IMR-90 (cell line): ENCODE measurements at regions not wholly inside any gene's neighbourhood (a gene's known extent, or its start where the extent isn't known, plus 50 kb on each side); places are given as distances from the start of the nearest gene placed in this dataset.

Experiments
- ATAC-seq: fragments of 200-7000 bp; cut with Tn5 transposase; 2 replicates; pipeline ENCODE4 v1.9.1; 2020; ENCODE audit warnings: low read depth, mild to moderate bottlenecking, moderate library complexity
- BruUV-seq: library from RNA; stranded (reverse); fragments of 400-500 nt; replicated peaks from 2 replicates; lab custom pipeline; 2021; lab: Mats Ljungman, UMichigan
- CTCF ChIA-PET: fragments of 300-600 bp; formaldehyde crosslinking; extraction: SDS; loops from one replicate; lab custom pipeline; 2021; ENCODE audit warnings: antibody characterized with exemption; lab: Yijun Ruan, JAX
- POLR2A ChIA-PET: fragments of 300-600 bp; sonication (Branson Sonifier 250); formaldehyde crosslinking; loops from one replicate; lab custom pipeline; 2022; ENCODE audit warnings: antibody characterized with exemption; ENCODE audit not compliant: unreplicated experiment; lab: Charles Lee
- DNase-seq: peaks from one replicate; pipeline ENCODE4 v3.0.0; 2013
- H2AFZ ChIP-seq: replicated peaks from 2 replicates; pipeline ENCODE3; 2013; ENCODE audit warnings: low read length, mild to moderate bottlenecking; ENCODE audit not compliant: poor library complexity
- H2AK5ac ChIP-seq: 2 replicates; pipeline ENCODE4 v1.6.1; 2013; ENCODE audit warnings: low read depth, low read length, inconsistent platforms
- H2AK9ac ChIP-seq: replicated peaks from 2 replicates; pipeline ENCODE3; 2013; ENCODE audit warnings: mild to moderate bottlenecking, low read depth, low read length, moderate library complexity; ENCODE audit not compliant: poor library complexity
- H2BK120ac ChIP-seq: 2 replicates; pipeline ENCODE4 v1.6.1; 2013; ENCODE audit warnings: low read depth, low read length, inconsistent platforms
- H2BK15ac ChIP-seq: 3 replicates; pipeline ENCODE4 v1.6.1; 2013; ENCODE audit warnings: low read depth, low read length, inconsistent platforms
- H2BK20ac ChIP-seq: 2 replicates; pipeline ENCODE4 v1.6.1; 2013; ENCODE audit warnings: low read depth, mild to moderate bottlenecking, inconsistent platforms, low read length, moderate library complexity
- H2BK5ac ChIP-seq: 2 replicates; pipeline ENCODE4 v1.6.1; 2013; ENCODE audit warnings: mild to moderate bottlenecking, low read depth, low read length, inconsistent platforms; ENCODE audit not compliant: poor library complexity, severe bottlenecking
- H3K14ac ChIP-seq: replicated peaks from 2 replicates; pipeline ENCODE4 v1.6.1; 2013; ENCODE audit warnings: low read depth, low read length, inconsistent platforms
- H3K18ac ChIP-seq: 2 replicates; pipeline ENCODE4 v1.6.1; 2013; ENCODE audit warnings: low read depth, low read length, control low read depth
- H3K23ac ChIP-seq: 2 replicates; pipeline ENCODE4 v1.6.1; 2013; ENCODE audit warnings: low read depth, low read length, inconsistent platforms
- H3K27ac ChIP-seq: 2 replicates; pipeline ENCODE4 v1.5.1; 2013; ENCODE audit warnings: mild to moderate bottlenecking, control low read depth, low read length; ENCODE audit not compliant: insufficient read depth
- H3K27me3 ChIP-seq: 2 replicates; pipeline ENCODE4 v1.6.1; 2013; ENCODE audit warnings: low read length; ENCODE audit not compliant: control insufficient read depth, insufficient read depth
- H3K36me3 ChIP-seq: 2 replicates; pipeline ENCODE4 v1.6.1; 2013; ENCODE audit warnings: low read length, mixed read lengths; ENCODE audit not compliant: control insufficient read depth, insufficient read depth
- H3K4ac ChIP-seq: 2 replicates; pipeline ENCODE4 v1.6.1; 2013; ENCODE audit warnings: low read depth, low read length, inconsistent platforms
- H3K4me1 ChIP-seq: 2 replicates; pipeline ENCODE4 v1.6.1; 2013; ENCODE audit warnings: low read length, mixed read lengths; ENCODE audit not compliant: control insufficient read depth, insufficient read depth
- H3K4me2 ChIP-seq: 2 replicates; pipeline ENCODE4 v1.6.1; 2013; ENCODE audit warnings: low read depth, mild to moderate bottlenecking, control low read depth, low read length, moderate library complexity
- H3K4me3 ChIP-seq: 2 replicates; pipeline ENCODE4 v1.5.1; 2013; ENCODE audit warnings: low read depth, mild to moderate bottlenecking, control low read depth, low read length, moderate library complexity; ENCODE audit not compliant: insufficient read depth
- H3K56ac ChIP-seq: 2 replicates; pipeline ENCODE4 v1.6.1; 2013; ENCODE audit warnings: low read length, inconsistent platforms; ENCODE audit not compliant: insufficient read depth; ENCODE audit errors: extremely low read depth
- H3K79me1 ChIP-seq, 2 experiments: 2 replicates each; pipeline ENCODE4 v1.6.1; 2013; ENCODE audit warnings: low read length in 2 of 2, inconsistent platforms in 1 of 2, low read depth in 1 of 2
- H3K9ac ChIP-seq: 2 replicates; pipeline ENCODE4 v1.6.1; 2013; ENCODE audit warnings: low read depth, low read length, control low read depth
- H3K9me1 ChIP-seq: 2 replicates; pipeline ENCODE4 v1.6.1; 2013; ENCODE audit warnings: low read length, inconsistent platforms; ENCODE audit not compliant: insufficient read depth
- H3K9me3 ChIP-seq: 2 replicates; pipeline ENCODE4 v1.6.1; 2013; ENCODE audit warnings: low read length; ENCODE audit not compliant: control insufficient read depth, insufficient read depth
- H4K20me1 ChIP-seq: 2 replicates; pipeline ENCODE4 v1.6.1; 2013; ENCODE audit warnings: low read length, inconsistent platforms; ENCODE audit not compliant: insufficient read depth
- H4K5ac ChIP-seq: 2 replicates; pipeline ENCODE4 v1.6.1; 2013; ENCODE audit warnings: mild to moderate bottlenecking, low read depth, low read length, control low read depth
- H4K8ac ChIP-seq, 2 experiments: 2 replicates each; pipeline ENCODE4 v1.6.1; 2013; ENCODE audit warnings: low read depth in 2 of 2, low read length in 2 of 2, control low read depth in 1 of 2, inconsistent platforms in 1 of 2
- H4K91ac ChIP-seq: 2 replicates; pipeline ENCODE4 v1.6.1; 2013; ENCODE audit warnings: low read depth, low read length, inconsistent platforms; ENCODE audit not compliant: insufficient read depth
- ELK1 ChIP-seq: fragments of 150-350 bp; IDR thresholded peaks from 2 replicates; pipeline ENCODE4 v1.6.1; 2016; ENCODE audit warnings: low read depth, mild to moderate bottlenecking, low read length, moderate library complexity, borderline replicate concordance
- MAFK ChIP-seq: IDR thresholded peaks from 2 replicates; pipeline ENCODE4 v1.6.1; 2012; ENCODE audit warnings: low read depth, low read length, improper control_type of control experiment
- MAZ ChIP-seq: IDR thresholded peaks from 2 replicates; pipeline ENCODE4 v1.6.1; 2012; ENCODE audit warnings: low read depth, mild to moderate bottlenecking, low read length, improper control_type of control experiment, moderate library complexity, borderline replicate concordance
- NFE2L2 ChIP-seq: fragments of 150-350 bp; IDR thresholded peaks from 2 replicates; pipeline ENCODE4 v1.6.1; 2016; ENCODE audit warnings: low read depth, mild to moderate bottlenecking, low read length
- POLR2A ChIP-seq: IDR thresholded peaks from 2 replicates; pipeline ENCODE4 v1.6.1; 2012; ENCODE audit warnings: mild to moderate bottlenecking, low read depth, low read length
- USF2 ChIP-seq: fragments of 150-350 bp; IDR thresholded peaks from 2 replicates; pipeline ENCODE4 v1.6.1; 2017; ENCODE audit warnings: mild to moderate bottlenecking, antibody characterized with exemption, low read length, low read depth
- WGBS, 2 experiments: methylation state at CpG; one replicate each; pipeline versions ENCODE4 v1.1.5 to v1.1.7; 2013; ENCODE audit warnings: missing lambda C conversion rate in 2 of 2; ENCODE audit not compliant: insufficient read length in 1 of 2; ENCODE audit errors: extremely low coverage in 2 of 2; 5-methylcytosine and 5-hydroxymethylcytosine counted together
- dilution Hi-C: fragments of 300-500 bp; cut with HindIII; formaldehyde crosslinking; loops from one replicate; pipeline ENCODE4 v1.14.3; 2018; ENCODE audit warnings: low sequenced_read_pairs; ENCODE audit not compliant: unreplicated experiment
- in situ Hi-C: fragments of 300-500 bp; cut with MboI; formaldehyde crosslinking; loops from 3 replicates; pipeline ENCODE4 v1.14.3; 2019; ENCODE audit warnings: low sequenced_read_pairs, inconsistent platforms, mixed read lengths
- intact Hi-C: fragments of 100-400 bp; cut with micrococcal nuclease; formaldehyde crosslinking; loops from 2 replicates; pipeline ENCODE4 v1.10.0; 2022

- H3K4me3 ChIP-seq: no peak overlapping the region
- H2BK15ac ChIP-seq: no peak overlapping the region
- H3K18ac ChIP-seq: no peak overlapping the region
- no peak overlapping the region for H2AFZ ChIP-seq
- DNase-seq (no peak), ATAC-seq (no peak)
- no peak overlapping the region for H3K14ac ChIP-seq
- H3K79me1 ChIP-seq: no peaks in the 10 kb centered on the region
- intact Hi-C loops: no loop called here
- no peak overlapping the region for H3K4me2 ChIP-seq
- H3K4ac ChIP-seq: no peak overlapping the region
- H3K27ac ChIP-seq: no peak overlapping the region
- no CpG with 5 or more reads among the region's 2 CpGs for WGBS, 2 experiments
- no TSS peak for BruUV-seq
- in situ Hi-C loops: no loop called here
- H3K27me3 ChIP-seq: no peaks in the 10 kb centered on the region
- no peak overlapping the region for H4K91ac ChIP-seq
- CTCF ChIA-PET: interaction anchor here (0.7 kb wide), 1 partner anchor 48 kb away, joined by 3 read pairs; no protein-coding TSS in a partner anchor
- POLR2A ChIA-PET: no interaction called here
- H3K9ac ChIP-seq: no peak overlapping the region
- dilution Hi-C loops: no loop called here
- no peak overlapping the region for H2BK20ac ChIP-seq
- no peak overlapping the region for H2BK5ac ChIP-seq
- no peaks in the 10 kb centered on the region for H4K20me1 ChIP-seq
- no peak overlapping the region for H2AK9ac ChIP-seq
- H4K8ac ChIP-seq: no peak overlapping the region
- H3K56ac ChIP-seq: no peak overlapping the region
- no peaks in the 10 kb centered on the region for H3K9me1 ChIP-seq
- H3K23ac ChIP-seq: no peak overlapping the region
- H3K9me3 ChIP-seq: peaks cover 7% of the 10 kb centered on the region; the same call in 1 of the 2 replicates
- H2AK5ac ChIP-seq: no peak overlapping the region
- H4K5ac ChIP-seq: no peak overlapping the region
- H2BK120ac ChIP-seq: no peak overlapping the region
- TF ChIP-seq POLR2A (no peak), MAFK (no peak), ELK1 (no peak), USF2 (no peak), MAZ (no peak), NFE2L2 (no peak)
- H3K36me3 ChIP-seq: no peaks in the 10 kb centered on the region
- no peaks in the 10 kb centered on the region for H3K4me1 ChIP-seq
Measured at GRCh38 chr13:71090990-71091389, 776.0 kb downstream of the DACH1 start.
